K562 (cell line): ENCODE measurements at regions not wholly inside any gene's neighbourhood (a gene's known extent, or its start where the extent isn't known, plus 50 kb on each side); places are given as distances from the start of the nearest gene placed in this dataset.

Experiments
- CBFB ChIP-seq: sonication (generic); formaldehyde crosslinking; IDR thresholded peaks from 2 replicates; pipeline ENCODE4 v1.4.0; 2020; ENCODE audit warnings: mild to moderate bottlenecking, missing genetic modification reagents
- E2F3 ChIP-seq: fragments of 250-450 bp; sonication (Bioruptor Pico); IDR thresholded peaks from 2 replicates; pipeline ENCODE4 v1.4.0; 2020; ENCODE audit warnings: mild to moderate bottlenecking
- HDAC1 ChIP-seq, 2 experiments: fragments of 450-650 bp; IDR thresholded peaks; 2 replicates each; pipeline ENCODE4 v1.6.1; 2016 to 2017; ENCODE audit warnings: inconsistent platforms in 1 of 2, mild to moderate bottlenecking in 1 of 2, moderate library complexity in 1 of 2
- HNRNPLL ChIP-seq: fragments of 200-400 bp; formaldehyde crosslinking; IDR thresholded peaks from 2 replicates; pipeline ENCODE4 v1.6.1; 2017; ENCODE audit warnings: low read length, low read depth, mild to moderate bottlenecking; ENCODE audit not compliant: poor library complexity, severe bottlenecking
- MCM3 ChIP-seq: fragments of 450-650 bp; IDR thresholded peaks from 2 replicates; pipeline ENCODE4 v1.6.1; 2016
- NR2F6 ChIP-seq: fragments of 450-650 bp; formaldehyde crosslinking; IDR thresholded peaks from 2 replicates; pipeline ENCODE4 v1.4.0; 2020; ENCODE audit warnings: mild to moderate bottlenecking
- PHB2 ChIP-seq: fragments of 450-650 bp; IDR thresholded peaks from 2 replicates; pipeline ENCODE4 v1.6.1; 2017; ENCODE audit warnings: low read depth
- SP2 ChIP-seq: IDR thresholded peaks from 2 replicates; pipeline ENCODE4 v1.6.1; 2011; ENCODE audit warnings: mild to moderate bottlenecking, low read depth, low read length, moderate library complexity; ENCODE audit not compliant: poor library complexity, severe bottlenecking; ENCODE audit errors: extremely low read depth
- ZNF217 ChIP-seq: sonication (generic); formaldehyde crosslinking; IDR thresholded peaks from 2 replicates; pipeline ENCODE4 v1.8.0; 2022; ENCODE audit warnings: mild to moderate bottlenecking, missing genetic modification reagents
- ZNF23 ChIP-seq: fragments of 250-450 bp; sonication (Bioruptor Pico); IDR thresholded peaks from 2 replicates; pipeline ENCODE4 v1.4.0; 2020; ENCODE audit warnings: mild to moderate bottlenecking
- TF ChIP-seq, protein P1 (sequence below): sonication (generic); formaldehyde crosslinking; IDR thresholded peaks from 2 replicates; pipeline ENCODE4 v1.8.0; 2022; ENCODE audit warnings: mild to moderate bottlenecking, missing genetic modification reagents, borderline replicate concordance
- TF ChIP-seq, protein P2 (sequence below), 2 experiments: fragments of 450-650 bp; formaldehyde crosslinking in 1 of 2; IDR thresholded peaks; 2 replicates each; pipeline versions ENCODE4 v1.4.0 to v1.6.1; 2014 to 2020; ENCODE audit warnings: mild to moderate bottlenecking in 2 of 2, borderline replicate concordance in 1 of 2, low read depth in 1 of 2

DNA sequence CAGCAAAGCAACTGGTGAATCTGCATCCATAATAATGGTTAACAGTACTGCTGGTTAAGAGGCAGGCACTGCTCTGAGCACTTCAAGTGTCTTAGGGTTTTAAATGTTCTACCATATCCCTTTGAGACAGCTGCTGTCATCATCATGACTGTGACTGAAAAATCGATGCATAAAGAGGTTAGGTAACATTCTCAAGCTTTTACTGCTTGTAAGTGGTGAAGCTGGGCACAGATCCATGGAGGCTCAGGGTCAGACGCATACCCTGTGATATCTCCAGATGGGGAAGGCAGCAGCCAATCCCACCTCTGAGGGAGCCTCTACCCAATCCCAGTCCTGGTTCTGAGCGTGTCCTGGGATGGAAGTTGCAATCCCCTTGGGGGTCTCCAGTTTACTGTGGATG, 57.6 kb upstream of the SOX9 start (continued):
- TF ChIP-seq, protein P1, sequence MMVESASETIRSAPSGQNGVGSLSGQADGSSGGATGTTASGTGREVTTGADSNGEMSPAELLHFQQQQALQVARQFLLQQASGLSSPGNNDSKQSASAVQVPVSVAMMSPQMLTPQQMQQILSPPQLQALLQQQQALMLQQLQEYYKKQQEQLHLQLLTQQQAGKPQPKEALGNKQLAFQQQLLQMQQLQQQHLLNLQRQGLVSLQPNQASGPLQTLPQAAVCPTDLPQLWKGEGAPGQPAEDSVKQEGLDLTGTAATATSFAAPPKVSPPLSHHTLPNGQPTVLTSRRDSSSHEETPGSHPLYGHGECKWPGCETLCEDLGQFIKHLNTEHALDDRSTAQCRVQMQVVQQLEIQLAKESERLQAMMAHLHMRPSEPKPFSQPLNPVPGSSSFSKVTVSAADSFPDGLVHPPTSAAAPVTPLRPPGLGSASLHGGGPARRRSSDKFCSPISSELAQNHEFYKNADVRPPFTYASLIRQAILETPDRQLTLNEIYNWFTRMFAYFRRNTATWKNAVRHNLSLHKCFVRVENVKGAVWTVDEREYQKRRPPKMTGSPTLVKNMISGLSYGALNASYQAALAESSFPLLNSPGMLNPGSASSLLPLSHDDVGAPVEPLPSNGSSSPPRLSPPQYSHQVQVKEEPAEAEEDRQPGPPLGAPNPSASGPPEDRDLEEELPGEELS (CRISPR knock-in tag) = no peak
- no peak for TF ChIP-seq SP2
- TF ChIP-seq, protein P2, sequence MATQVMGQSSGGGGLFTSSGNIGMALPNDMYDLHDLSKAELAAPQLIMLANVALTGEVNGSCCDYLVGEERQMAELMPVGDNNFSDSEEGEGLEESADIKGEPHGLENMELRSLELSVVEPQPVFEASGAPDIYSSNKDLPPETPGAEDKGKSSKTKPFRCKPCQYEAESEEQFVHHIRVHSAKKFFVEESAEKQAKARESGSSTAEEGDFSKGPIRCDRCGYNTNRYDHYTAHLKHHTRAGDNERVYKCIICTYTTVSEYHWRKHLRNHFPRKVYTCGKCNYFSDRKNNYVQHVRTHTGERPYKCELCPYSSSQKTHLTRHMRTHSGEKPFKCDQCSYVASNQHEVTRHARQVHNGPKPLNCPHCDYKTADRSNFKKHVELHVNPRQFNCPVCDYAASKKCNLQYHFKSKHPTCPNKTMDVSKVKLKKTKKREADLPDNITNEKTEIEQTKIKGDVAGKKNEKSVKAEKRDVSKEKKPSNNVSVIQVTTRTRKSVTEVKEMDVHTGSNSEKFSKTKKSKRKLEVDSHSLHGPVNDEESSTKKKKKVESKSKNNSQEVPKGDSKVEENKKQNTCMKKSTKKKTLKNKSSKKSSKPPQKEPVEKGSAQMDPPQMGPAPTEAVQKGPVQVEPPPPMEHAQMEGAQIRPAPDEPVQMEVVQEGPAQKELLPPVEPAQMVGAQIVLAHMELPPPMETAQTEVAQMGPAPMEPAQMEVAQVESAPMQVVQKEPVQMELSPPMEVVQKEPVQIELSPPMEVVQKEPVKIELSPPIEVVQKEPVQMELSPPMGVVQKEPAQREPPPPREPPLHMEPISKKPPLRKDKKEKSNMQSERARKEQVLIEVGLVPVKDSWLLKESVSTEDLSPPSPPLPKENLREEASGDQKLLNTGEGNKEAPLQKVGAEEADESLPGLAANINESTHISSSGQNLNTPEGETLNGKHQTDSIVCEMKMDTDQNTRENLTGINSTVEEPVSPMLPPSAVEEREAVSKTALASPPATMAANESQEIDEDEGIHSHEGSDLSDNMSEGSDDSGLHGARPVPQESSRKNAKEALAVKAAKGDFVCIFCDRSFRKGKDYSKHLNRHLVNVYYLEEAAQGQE (IDR thresholded peaks at IDR 0.05; ENCODE audit: borderline replicate concordance) = no peak
- TF ChIP-seq, protein P2 (CRISPR knock-in tag; IDR thresholded peaks at IDR 0.05; ENCODE audit: low read depth) = no peak
- no peak for TF ChIP-seq CBFB (CRISPR knock-in tag)
- TF ChIP-seq MCM3 = no peak
- TF ChIP-seq ZNF217 (CRISPR knock-in tag) = no peak
- no peak for TF ChIP-seq NR2F6
- TF ChIP-seq PHB2 = no peak
- no peak for TF ChIP-seq E2F3 (CRISPR knock-in tag)
- TF ChIP-seq ZNF23 (CRISPR knock-in tag) = no peak
- TF ChIP-seq HDAC1 (IDR thresholded peaks at IDR 0.05) = no peak
- TF ChIP-seq HNRNPLL = no peak
